Right ventricle myocardium inferior (tissue), 1 donor: ENCODE measurements at regions not wholly inside any gene's neighbourhood (a gene's known extent, or its start where the extent isn't known, plus 50 kb on each side); places are given as distances from the start of the nearest gene placed in this dataset.
"Not testable (repeated sequence)": the region's sequence is repeated elsewhere in the genome, so short reads cannot be mapped to it uniquely, and the experiment has no call there.

Experiments
- ATAC-seq: fragments of 200-7000 bp; cut with Tn5 transposase; one replicate; pipeline ENCODE4 v1.9.1; 2020; ENCODE audit warnings: mild to moderate bottlenecking, moderate library complexity
- DNase-seq: peaks from one replicate; pipeline ENCODE4 v3.0.0; 2021; ENCODE audit errors: missing footprints
- intact Hi-C: fragments of 100-400 bp; cut with DNase I; formaldehyde crosslinking; loops from one replicate; pipeline ENCODE4 v1.11.0; 2022
- donor health status: DM: no; HTN: yes; CAD: no; lungs with severe emphysema.

DNA sequence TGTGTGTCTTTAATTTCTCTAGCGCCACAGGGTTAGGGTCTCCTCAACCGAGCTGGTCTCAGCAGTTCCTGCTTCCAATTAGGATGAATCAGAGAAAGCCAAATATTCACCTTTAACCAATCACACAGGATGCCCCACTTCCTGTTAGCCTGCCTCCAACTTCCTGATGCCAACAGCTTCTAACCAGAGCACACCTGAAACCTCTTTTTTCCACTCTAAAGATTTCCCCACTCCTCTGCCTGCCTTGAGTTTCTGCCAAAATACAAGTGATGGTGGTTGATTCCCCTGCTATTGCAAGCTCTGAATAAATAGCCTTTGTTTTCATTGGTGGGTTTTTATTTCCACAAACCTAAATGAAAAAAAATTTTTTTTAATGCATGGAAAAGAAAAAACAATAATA lies 144.7 kb upstream of the UST start:
- intact Hi-C loops, result no loop called here
- ATAC-seq, result no peak
- no peak for DNase-seq

- DNase-seq, result no peak
- intact Hi-C loops, result no loop called here
- ATAC-seq, result no peak
These were observed 138.5 kb upstream of the UST start for GRCh38 chr6:148608199-148608951.

- intact Hi-C loops, result loop anchor here (10.0 kb wide), 1 partner anchor 124 kb away; no protein-coding TSS in a partner anchor
- DNase-seq, result peak; percentile 65
These were observed 135.6 kb upstream of the UST start for GRCh38 chr6:148611213-148611612.

GRCh38 chr6:148612043-148612442 lies 134.8 kb upstream of the UST start:
- intact Hi-C loops, result loop anchor here (10.0 kb wide), 1 partner anchor 123 kb away; no protein-coding TSS in a partner anchor
- DNase-seq (no peak), ATAC-seq (peak; percentile 50)

More at GRCh38 chr6:148611213-148611612, 135.6 kb upstream of the UST start:
- ATAC-seq, result peak; percentile 96

DNA sequence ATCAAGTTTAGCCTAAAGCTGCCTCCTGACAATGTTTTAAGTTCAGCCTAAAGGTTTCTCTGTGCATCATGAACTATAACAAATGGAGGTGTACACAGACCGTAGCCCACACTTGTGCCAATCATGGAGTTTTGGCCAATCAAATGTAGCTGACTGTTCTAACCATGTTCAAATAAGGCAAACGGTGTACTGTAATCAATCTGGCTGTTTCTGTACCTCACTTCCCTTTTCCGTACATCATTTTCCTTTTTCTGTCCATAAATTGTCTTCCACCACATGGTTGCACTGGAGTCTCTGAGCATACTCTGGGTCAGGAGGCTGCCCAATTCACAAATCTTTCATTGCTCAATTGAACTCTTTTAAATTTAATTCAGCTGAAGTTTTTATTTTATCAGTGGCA lies 132.2 kb upstream of the UST start:
- ATAC-seq (no peak), DNase-seq (no peak)
- intact Hi-C loops, result loop anchor here (10.0 kb wide), 1 partner anchor 120 kb away; no protein-coding TSS in a partner anchor

GRCh38 chr6:148616841-148617240 lies 130.0 kb upstream of the UST start:
- DNase-seq (no peak), ATAC-seq (no peak)
- intact Hi-C loops, result loop anchor here (10.0 kb wide), 1 partner anchor 118 kb away; no protein-coding TSS in a partner anchor

- ATAC-seq (no peak), DNase-seq (no peak)
- intact Hi-C loops, result loop anchor here (10.0 kb wide), 1 partner anchor 117 kb away; no protein-coding TSS in a partner anchor
These were observed 129.3 kb upstream of the UST start for GRCh38 chr6:148617530-148617929.

GRCh38 chr6:148619891-148620290 lies 126.9 kb upstream of the UST start:
- ATAC-seq, result no peak
- DNase-seq, result no peak
- intact Hi-C loops, result loop anchor here (10.0 kb wide), 1 partner anchor 115 kb away; no protein-coding TSS in a partner anchor

DNA sequence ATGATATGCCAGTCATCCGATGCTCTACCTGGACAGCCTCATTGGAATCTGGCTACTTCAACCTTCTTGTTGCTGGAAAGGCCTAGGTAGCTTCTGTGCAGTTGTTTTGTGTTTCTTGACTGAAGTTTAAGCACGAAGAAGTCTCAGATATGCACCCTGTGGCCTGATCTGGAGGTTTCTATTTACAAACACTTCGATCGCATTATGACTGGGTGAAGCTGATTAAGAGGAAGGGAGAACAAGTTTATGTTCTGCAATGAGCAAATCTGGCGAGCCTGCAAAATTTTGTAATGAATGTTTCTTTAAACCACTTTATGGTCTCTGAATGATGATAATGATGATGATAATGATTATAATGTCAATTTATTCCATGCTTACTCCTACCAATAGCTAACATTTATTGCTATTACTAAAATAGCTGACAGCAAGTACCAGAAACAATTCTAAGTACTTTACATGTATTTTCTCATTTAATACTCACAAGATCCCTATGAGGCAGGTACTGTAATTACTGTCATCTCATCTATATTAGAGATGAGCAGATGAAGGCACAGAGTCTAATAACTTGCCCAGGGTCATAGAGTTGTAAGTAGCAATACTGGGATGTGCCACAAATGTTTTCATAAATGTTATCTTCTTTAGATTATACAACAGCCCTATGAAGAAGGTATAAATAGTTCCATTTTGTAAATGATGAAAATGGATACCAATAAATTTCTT lies 126.1 kb upstream of the UST start:
- ATAC-seq (no peak), DNase-seq (no peak)
- intact Hi-C loops, result no loop called here

GRCh38 chr6:148625609-148626008 lies 121.2 kb upstream of the UST start:
- DNase-seq, result no peak
- intact Hi-C loops, result no loop called here
- no peak for ATAC-seq

- intact Hi-C loops, result no loop called here
- no peak for ATAC-seq
- DNase-seq, result no peak
These were observed 118.6 kb upstream of the UST start for GRCh38 chr6:148628251-148628650.

DNA sequence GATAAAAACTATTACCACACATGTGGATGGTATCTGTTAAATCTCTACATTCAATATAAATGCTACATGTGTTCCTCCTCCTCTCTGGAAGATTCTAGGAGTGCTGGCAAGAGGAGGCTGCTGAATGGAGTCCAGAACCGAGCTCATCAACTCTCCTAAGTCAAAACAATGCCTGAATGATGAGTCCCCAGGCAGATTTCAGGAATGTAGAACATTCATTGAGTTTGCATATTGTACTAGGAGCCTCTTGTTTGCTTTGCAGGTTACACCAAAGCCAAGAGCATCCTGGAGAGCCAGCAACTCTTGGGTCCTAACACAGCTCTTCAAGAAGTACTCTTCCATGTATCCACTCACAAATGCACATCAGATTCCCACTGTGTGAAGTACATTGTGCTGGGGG lies 117.6 kb upstream of the UST start:
- peak; percentile 28 for ATAC-seq
- intact Hi-C loops, result no loop called here

DNA sequence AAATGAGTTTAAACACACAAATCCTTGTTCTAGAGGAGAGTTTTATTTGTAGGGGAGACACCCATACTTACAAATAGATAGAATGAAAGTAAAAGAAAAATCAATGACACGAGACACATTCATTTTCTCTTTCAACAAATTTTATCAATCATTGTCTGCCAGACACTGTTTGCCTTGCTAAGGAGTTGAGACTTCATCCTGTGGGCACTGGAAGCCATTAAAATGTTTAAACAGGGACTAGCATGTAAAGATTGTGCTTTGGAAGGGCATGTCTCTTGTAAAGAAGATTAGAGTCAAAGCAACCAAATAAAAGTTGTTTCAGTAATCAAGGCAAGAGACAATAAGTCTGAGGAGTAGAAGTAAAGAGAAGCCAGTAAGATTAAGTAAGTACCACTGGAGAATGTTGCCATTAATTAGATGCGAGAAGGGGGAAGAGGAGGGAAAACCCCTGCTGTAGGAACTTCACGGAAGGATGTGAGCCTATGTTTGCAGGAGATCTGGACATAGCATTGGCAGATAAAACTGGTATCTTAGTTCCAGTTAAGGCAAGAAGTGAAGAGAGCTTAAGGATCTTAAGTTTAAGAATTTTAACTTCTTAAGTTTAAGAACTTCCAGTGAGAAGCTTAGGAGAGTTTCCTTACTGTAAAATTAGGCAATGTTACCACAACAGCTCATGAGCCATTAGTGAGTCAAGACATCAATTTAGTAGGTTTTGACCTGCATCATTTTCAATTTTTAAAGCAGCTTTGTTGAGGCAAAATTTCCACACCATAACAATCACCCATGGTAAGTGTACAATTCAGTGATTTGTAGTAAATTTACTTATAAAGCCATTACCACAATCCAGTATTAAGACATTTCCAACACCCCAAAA lies 117.0 kb upstream of the UST start:
- ATAC-seq (no peak), DNase-seq (no peak)
- intact Hi-C loops, result no loop called here

More for the DNA sequence above, 117.6 kb upstream of the UST start:
- no peak for DNase-seq

DNA sequence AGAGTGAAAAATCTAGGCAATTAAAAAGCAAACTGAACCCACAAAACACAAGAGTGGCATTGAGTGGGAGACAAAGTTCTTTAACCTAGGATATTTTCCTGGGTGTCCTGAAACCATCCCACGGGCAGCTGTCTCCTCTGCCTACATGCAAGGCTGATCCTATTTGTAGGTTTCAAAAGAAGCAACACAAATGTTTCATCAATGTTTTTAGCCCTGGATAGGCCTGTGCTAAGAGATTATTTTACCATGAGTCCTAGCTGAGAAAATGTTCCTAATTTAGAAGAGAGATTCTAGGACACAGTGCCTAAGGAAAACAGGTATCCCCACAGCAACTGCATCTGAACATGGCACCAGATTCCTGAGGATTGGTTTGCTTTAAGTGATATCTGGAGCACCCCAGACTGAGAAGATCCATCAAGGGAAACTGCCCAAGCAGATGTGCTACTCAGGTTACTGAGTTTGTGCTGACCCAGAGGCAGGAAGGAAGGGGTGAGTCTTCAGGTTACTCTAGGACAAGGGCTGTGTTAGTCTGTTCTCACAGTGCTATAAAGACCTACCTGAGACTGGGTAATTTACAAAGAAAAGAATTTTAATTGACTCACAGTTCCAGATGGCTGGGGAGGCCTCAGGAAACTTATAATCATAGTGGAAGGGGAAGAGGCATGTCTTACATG lies 111.6 kb upstream of the UST start:
- intact Hi-C loops, result no loop called here
- DNase-seq (no peak), ATAC-seq (no peak)

GRCh38 chr6:148641836-148642235 lies 105.0 kb upstream of the UST start:
- ATAC-seq, intact Hi-C loops, DNase-seq: not testable (repeated sequence)

- DNase-seq, intact Hi-C loops, ATAC-seq: not testable (repeated sequence)
These were observed 103.6 kb upstream of the UST start for GRCh38 chr6:148643208-148643607.

DNA sequence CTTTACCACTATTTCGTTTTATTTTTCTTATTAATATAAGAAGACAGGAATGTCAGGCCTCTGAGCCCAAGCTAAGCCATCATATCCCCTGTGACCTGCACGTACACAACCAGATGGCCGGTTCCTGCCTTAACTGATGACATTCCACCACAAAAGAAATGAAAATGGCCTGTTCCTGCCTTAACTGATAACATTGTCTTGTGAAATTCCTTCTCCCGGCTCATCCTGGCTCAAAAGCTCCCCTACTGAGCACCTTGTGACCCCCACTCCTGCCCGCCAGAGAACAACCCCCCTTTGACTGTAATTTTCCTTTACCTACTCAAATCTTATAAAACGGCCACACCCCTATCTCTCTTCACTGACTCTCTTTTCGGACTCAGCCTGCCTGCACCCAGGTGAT lies 101.8 kb upstream of the UST start:
- ATAC-seq, intact Hi-C loops, DNase-seq: not testable (repeated sequence)

- intact Hi-C loops, result no loop called here
- ATAC-seq, result no peak
- no peak for DNase-seq
These were observed 97.9 kb upstream of the UST start for GRCh38 chr6:148648754-148649453.
